ENCODE measurements at regions not wholly inside any gene's neighbourhood (a gene's known extent, or its start where the extent isn't known, plus 50 kb on each side); places are given as distances from the start of the nearest gene placed in this dataset.

- TF ChIP-seq, protein P1, sequence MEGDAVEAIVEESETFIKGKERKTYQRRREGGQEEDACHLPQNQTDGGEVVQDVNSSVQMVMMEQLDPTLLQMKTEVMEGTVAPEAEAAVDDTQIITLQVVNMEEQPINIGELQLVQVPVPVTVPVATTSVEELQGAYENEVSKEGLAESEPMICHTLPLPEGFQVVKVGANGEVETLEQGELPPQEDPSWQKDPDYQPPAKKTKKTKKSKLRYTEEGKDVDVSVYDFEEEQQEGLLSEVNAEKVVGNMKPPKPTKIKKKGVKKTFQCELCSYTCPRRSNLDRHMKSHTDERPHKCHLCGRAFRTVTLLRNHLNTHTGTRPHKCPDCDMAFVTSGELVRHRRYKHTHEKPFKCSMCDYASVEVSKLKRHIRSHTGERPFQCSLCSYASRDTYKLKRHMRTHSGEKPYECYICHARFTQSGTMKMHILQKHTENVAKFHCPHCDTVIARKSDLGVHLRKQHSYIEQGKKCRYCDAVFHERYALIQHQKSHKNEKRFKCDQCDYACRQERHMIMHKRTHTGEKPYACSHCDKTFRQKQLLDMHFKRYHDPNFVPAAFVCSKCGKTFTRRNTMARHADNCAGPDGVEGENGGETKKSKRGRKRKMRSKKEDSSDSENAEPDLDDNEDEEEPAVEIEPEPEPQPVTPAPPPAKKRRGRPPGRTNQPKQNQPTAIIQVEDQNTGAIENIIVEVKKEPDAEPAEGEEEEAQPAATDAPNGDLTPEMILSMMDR (IDR thresholded peaks at IDR 0.05) = no peak
- no peak for TF ChIP-seq POLR2A (IDR thresholded peaks at IDR 0.05)
Measured at GRCh38 chr9:85432599-85432998, 309.2 kb downstream of the AGTPBP1 start.
